ENCODE measurements at regions not wholly inside any gene's neighbourhood (a gene's known extent, or its start where the extent isn't known, plus 50 kb on each side); places are given as distances from the start of the nearest gene placed in this dataset.

GRCh38 chr4:19375931-19376330, 875.8 kb upstream of the SLIT2 start:
- FAIRE-seq (no peak), DNase-seq (ENCODE audit: insufficient read length, low spot score) (no peak)
- TF ChIP-seq CTCF (IDR thresholded peaks at IDR 0.05; ENCODE audit: insufficient read depth, missing control alignments) = no peak

- FAIRE-seq (no peak), DNase-seq (ENCODE audit: insufficient read length, low spot score) (no peak)
- no peak for TF ChIP-seq CTCF (IDR thresholded peaks at IDR 0.05; ENCODE audit: insufficient read depth, missing control alignments)
These were observed 876.4 kb upstream of the SLIT2 start for GRCh38 chr4:19375136-19375804.

GRCh38 chr4:19372390-19372789, 879.3 kb upstream of the SLIT2 start:
- no peak for DNase-seq (ENCODE audit: insufficient read length, low spot score)
- no peak for TF ChIP-seq CTCF (IDR thresholded peaks at IDR 0.05; ENCODE audit: insufficient read depth, missing control alignments)
- no peak for FAIRE-seq

- DNase-seq (ENCODE audit: insufficient read length, low spot score) (no peak), FAIRE-seq (no peak)
- TF ChIP-seq CTCF (IDR thresholded peaks at IDR 0.05; ENCODE audit: insufficient read depth, missing control alignments) = no peak
These were observed 882.9 kb upstream of the SLIT2 start for GRCh38 chr4:19368800-19369199.

GRCh38 chr4:19366916-19367315, 884.8 kb upstream of the SLIT2 start:
- FAIRE-seq = no peak
- no peak for DNase-seq (ENCODE audit: insufficient read length, low spot score)
- TF ChIP-seq CTCF (IDR thresholded peaks at IDR 0.05; ENCODE audit: insufficient read depth, missing control alignments) = no peak

DNA sequence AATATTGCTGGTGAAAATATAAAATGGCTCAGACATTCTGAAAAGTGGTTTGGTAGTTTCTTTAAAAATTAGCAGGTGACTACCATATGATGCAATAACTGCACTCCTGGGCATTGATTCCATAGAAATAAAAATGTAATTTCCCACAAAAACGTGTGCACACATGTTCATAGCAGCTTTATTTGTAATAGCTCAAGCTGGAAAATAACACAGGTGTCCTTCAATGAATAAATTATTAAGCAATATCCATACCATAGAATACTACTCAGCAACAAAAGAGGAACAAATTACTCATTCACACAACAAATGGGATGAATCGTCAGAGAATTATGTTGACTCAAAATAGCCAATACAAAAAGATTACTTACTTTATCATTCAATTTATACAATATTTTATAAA, 893.7 kb upstream of the SLIT2 start:
- no peak for FAIRE-seq

More for the DNA sequence above, 893.7 kb upstream of the SLIT2 start:
- no peak for TF ChIP-seq CTCF (IDR thresholded peaks at IDR 0.05; ENCODE audit: insufficient read depth, missing control alignments)
- DNase-seq (ENCODE audit: insufficient read length, low spot score) = no peak
